Heart left ventricle (tissue), 13 donors: ENCODE measurements at regions not wholly inside any gene's neighbourhood (a gene's known extent, or its start where the extent isn't known, plus 50 kb on each side); places are given as distances from the start of the nearest gene placed in this dataset.

Experiments
- POLR2A ChIP-seq, 2 donors: fragments of 450-650 bp; IDR thresholded peaks; one replicate each; pipeline ENCODE4 v1.6.1; 2017; ENCODE audit warnings: antibody characterized with exemption in 2 of 2, mild to moderate bottlenecking in 2 of 2, moderate library complexity in 2 of 2
- TF ChIP-seq, protein P1 (sequence below), 12 donors: fragments of 200-600 bp; sonication (generic) in 4 of 12; IDR thresholded peaks; one replicate each; pipeline versions ENCODE4 v1.5.0 to v1.8.0; 2018 to 2022; ENCODE audit warnings: antibody characterized with exemption in 12 of 12, mild to moderate bottlenecking in 5 of 12
- donor health status: ischemic (EF 13 %, LVEDD 7.1; RV severe dilation, severe dysfunction).
- donor health status: DM: no; HTN: yes; CAD: no.
- donor health status: DM: no; HTN: no; CAD: no.
- donor health status: ischemic (EF 25% LVEDD 6.9; RV normal size, moderate dysfunction).
- donor health status: ischemic (EF 25% LVEDD 5.7; RV mildly dilated, moderate dysfunction).
- donor health status: ischemic (EF 35%, LVEDD 5.7; RV mildly dilated, moderate dysfunction).
- donor health status: nonischemic (EF 11% LVEDD 7.7; RV severe dilation, severe dysfunction).
- donor health status: DM: yes; HTN: yes; CAD: no.
- donor health status: PGD.
- donor health status: ischemic (EF 29% LVEDD 5.4; RV normal size, mild dysfunction).
- donor health status: nonischemic (EF 23%, LVEDD 6.1; RV moderate dilation, normal function).

DNA sequence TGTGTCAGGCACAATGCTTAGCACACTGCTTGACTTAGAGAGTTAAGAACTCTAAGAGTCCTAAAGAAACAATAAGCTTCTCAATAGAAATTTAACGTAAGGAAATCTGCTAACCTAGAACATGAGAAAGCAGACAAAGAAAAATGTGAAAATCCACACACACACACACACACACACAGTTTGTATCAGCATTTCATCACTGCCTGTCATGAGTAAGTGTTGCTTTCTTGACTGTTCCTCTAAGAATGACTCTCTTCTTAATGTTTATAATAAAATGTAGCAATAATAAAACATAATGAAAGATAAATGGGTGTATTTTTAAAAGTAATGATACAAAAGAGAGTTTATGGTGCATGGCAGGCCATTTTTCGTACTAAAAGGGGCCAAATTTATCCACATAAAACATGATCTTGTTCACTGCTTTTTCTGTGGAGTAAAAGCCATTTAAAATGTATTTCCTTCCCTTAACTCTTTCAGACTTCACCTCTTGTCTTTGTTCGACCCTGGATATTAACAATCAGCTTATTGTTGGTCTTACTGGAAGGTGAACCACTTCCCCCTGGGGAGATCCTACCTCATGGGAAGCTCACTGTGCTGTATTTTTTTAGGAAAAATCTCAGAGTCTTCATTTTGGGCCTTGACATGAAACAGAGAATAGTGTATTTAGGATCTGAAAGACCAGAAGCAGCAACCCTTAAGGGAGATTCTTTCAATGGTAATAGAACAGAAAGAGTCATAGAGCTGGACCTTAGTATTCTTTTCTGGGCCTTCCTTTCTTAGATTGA, 107.3 kb upstream of the ANKRD55 start:
- TF ChIP-seq, protein P1, sequence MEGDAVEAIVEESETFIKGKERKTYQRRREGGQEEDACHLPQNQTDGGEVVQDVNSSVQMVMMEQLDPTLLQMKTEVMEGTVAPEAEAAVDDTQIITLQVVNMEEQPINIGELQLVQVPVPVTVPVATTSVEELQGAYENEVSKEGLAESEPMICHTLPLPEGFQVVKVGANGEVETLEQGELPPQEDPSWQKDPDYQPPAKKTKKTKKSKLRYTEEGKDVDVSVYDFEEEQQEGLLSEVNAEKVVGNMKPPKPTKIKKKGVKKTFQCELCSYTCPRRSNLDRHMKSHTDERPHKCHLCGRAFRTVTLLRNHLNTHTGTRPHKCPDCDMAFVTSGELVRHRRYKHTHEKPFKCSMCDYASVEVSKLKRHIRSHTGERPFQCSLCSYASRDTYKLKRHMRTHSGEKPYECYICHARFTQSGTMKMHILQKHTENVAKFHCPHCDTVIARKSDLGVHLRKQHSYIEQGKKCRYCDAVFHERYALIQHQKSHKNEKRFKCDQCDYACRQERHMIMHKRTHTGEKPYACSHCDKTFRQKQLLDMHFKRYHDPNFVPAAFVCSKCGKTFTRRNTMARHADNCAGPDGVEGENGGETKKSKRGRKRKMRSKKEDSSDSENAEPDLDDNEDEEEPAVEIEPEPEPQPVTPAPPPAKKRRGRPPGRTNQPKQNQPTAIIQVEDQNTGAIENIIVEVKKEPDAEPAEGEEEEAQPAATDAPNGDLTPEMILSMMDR (IDR thresholded peaks at IDR 0.05), result no peak
- no peak for TF ChIP-seq POLR2A (IDR thresholded peaks at IDR 0.05)
